Esophagus muscularis mucosa (tissue), 4 donors: ENCODE measurements at regions not wholly inside any gene's neighbourhood (a gene's known extent, or its start where the extent isn't known, plus 50 kb on each side); places are given as distances from the start of the nearest gene placed in this dataset.

ENCODE experiments used
- DNase-seq: peaks from one replicate; pipeline ENCODE4 v3.0.0-alpha.2; 2017; ENCODE audit errors: extremely low spot score
- H3K27ac ChIP-seq, 4 donors: fragments of 200-600 bp; sonication (generic); replicated peaks in 1 of 4; 1 replicate in 3 of 4; 2 replicates in 1 of 4; pipeline ENCODE4 v1.5.1; 2016 to 2019; ENCODE audit warnings: mild to moderate bottlenecking in 1 of 4
- H3K27me3 ChIP-seq, 4 donors: fragments of 200-600 bp; sonication (generic); one replicate each; pipeline versions ENCODE4 v1.5.1 to v1.6.0; 2016 to 2019
- H3K36me3 ChIP-seq, 4 donors: fragments of 200-600 bp; sonication (generic); one replicate each; pipeline ENCODE4 v1.5.1; 2016 to 2019
- H3K4me1 ChIP-seq, 4 donors: fragments of 200-600 bp; sonication (generic); one replicate each; pipeline ENCODE4 v1.5.1; 2016 to 2019
- H3K4me3 ChIP-seq, 4 donors: fragments of 200-600 bp; sonication (generic); 1 replicate in 2 of 4; 2 replicates in 2 of 4; pipeline ENCODE4 v1.5.1; 2016 to 2019; ENCODE audit warnings: mild to moderate bottlenecking in 4 of 4, moderate library complexity in 1 of 4
- H3K9me3 ChIP-seq, 4 donors: fragments of 200-600 bp; sonication (generic); 1 replicate in 3 of 4; 2 replicates in 1 of 4; pipeline ENCODE4 v1.5.1; 2016 to 2019
- EP300 ChIP-seq: sonication (generic); formaldehyde crosslinking; IDR thresholded peaks from one replicate; pipeline ENCODE4 v1.6.1; 2017; ENCODE audit warnings: antibody characterized with exemption
- POLR2A ChIP-seq: fragments of 450-650 bp; IDR thresholded peaks from one replicate; pipeline ENCODE4 v1.6.1; 2017; ENCODE audit warnings: antibody characterized with exemption, moderate library complexity, mild to moderate bottlenecking, low read depth
- POLR2AphosphoS5 ChIP-seq, 2 donors: sonication (generic); formaldehyde crosslinking; IDR thresholded peaks; one replicate each; pipeline ENCODE4 v1.6.1; 2017; ENCODE audit warnings: antibody characterized with exemption in 2 of 2
- WGBS: methylation state at CpG from one replicate; pipeline ENCODE4 v1.1.5; 2018; 5-methylcytosine and 5-hydroxymethylcytosine counted together
- intact Hi-C: fragments of 100-400 bp; cut with DNase I; formaldehyde crosslinking; loops from one replicate; pipeline ENCODE4 v1.15.1; 2023
- TF ChIP-seq, protein P1 (sequence below), 3 experiments: fragments of 200-600 bp in 2 of 3; fragments of 450-650 bp in 1 of 3; sonication (generic) in 2 of 3; IDR thresholded peaks; one replicate each; pipeline ENCODE4 v1.5.1; 2017 to 2019; ENCODE audit warnings: antibody characterized with exemption in 3 of 3, mild to moderate bottlenecking in 2 of 3, moderate library complexity in 1 of 3

GRCh38 chr5:167810573-167810972, 480.9 kb upstream of the WWC1 start:
- Histone ChIP-seq H3K27me3 (no peaks in the 10 kb centered on the region), H3K9me3 (no peaks in the 10 kb centered on the region), H3K4me3 (no peak overlapping the region), H3K27ac (no peak overlapping the region), H3K4me1 (no peaks in the 10 kb centered on the region), H3K36me3 (no peaks in the 10 kb centered on the region)
- no peak for DNase-seq
- intact Hi-C loops, result no loop called here
- TF ChIP-seq POLR2A, result no peak
- no peak for TF ChIP-seq EP300
- TF ChIP-seq, protein P1, sequence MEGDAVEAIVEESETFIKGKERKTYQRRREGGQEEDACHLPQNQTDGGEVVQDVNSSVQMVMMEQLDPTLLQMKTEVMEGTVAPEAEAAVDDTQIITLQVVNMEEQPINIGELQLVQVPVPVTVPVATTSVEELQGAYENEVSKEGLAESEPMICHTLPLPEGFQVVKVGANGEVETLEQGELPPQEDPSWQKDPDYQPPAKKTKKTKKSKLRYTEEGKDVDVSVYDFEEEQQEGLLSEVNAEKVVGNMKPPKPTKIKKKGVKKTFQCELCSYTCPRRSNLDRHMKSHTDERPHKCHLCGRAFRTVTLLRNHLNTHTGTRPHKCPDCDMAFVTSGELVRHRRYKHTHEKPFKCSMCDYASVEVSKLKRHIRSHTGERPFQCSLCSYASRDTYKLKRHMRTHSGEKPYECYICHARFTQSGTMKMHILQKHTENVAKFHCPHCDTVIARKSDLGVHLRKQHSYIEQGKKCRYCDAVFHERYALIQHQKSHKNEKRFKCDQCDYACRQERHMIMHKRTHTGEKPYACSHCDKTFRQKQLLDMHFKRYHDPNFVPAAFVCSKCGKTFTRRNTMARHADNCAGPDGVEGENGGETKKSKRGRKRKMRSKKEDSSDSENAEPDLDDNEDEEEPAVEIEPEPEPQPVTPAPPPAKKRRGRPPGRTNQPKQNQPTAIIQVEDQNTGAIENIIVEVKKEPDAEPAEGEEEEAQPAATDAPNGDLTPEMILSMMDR (IDR thresholded peaks at IDR 0.05), result no peak
- WGBS, result 88% methylated on average over 2 of the region's 2 CpGs

DNA sequence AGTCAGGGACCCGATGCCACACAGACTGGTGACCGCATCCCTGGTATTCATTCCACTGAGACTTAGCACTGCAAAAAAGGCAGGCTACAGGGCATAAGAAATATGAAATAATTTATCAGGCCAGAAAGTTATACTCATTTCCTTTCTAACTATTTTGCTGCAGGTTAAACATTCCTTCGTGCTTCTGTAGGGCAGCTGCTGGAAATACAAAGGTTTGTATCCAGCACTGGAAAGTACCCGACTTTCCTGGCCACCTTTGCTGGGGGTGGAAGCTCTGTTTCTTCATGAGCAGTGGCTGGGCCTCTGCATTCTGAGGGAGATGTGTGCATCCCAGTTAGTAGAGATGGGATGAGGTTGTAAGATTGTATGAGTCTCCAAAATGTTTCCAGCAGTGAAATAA, 478.6 kb upstream of the WWC1 start:
- H3K36me3 ChIP-seq, result no peaks in the 10 kb centered on the region
- H3K9me3 ChIP-seq, result no peaks in the 10 kb centered on the region
- H3K27me3 ChIP-seq, result no peaks in the 10 kb centered on the region
- H3K4me3 ChIP-seq, result no peak overlapping the region
- no peak for DNase-seq
- no peak overlapping the region for H3K27ac ChIP-seq
- WGBS, result 85% methylated on average over 4 of the region's 4 CpGs
- TF ChIP-seq EP300, result no peak
- TF ChIP-seq, protein P1 (IDR thresholded peaks at IDR 0.05), result no peak
- TF ChIP-seq POLR2AphosphoS5 (IDR thresholded peaks at IDR 0.05), result no peak
- no peak for TF ChIP-seq POLR2A
- H3K4me1 ChIP-seq, result no peaks in the 10 kb centered on the region
- intact Hi-C loops, result no loop called here

- no peaks in the 10 kb centered on the region for H3K36me3 ChIP-seq
Observed at GRCh38 chr5:167813389-167813788, 478.1 kb upstream of the WWC1 start.

GRCh38 chr5:167814040-167814439, 477.4 kb upstream of the WWC1 start:
- no peaks in the 10 kb centered on the region for H3K27me3 ChIP-seq
- no peaks in the 10 kb centered on the region for H3K9me3 ChIP-seq
- TF ChIP-seq, protein P1 (IDR thresholded peaks at IDR 0.05), result no peak
- TF ChIP-seq EP300 (no peak), POLR2AphosphoS5 (IDR thresholded peaks at IDR 0.05) (no peak), POLR2A (no peak)
- no peak overlapping the region for H3K4me3 ChIP-seq
- no peak overlapping the region for H3K27ac ChIP-seq
- intact Hi-C loops, result no loop called here
- no peaks in the 10 kb centered on the region for H3K36me3 ChIP-seq
- no peaks in the 10 kb centered on the region for H3K4me1 ChIP-seq
- WGBS, result 67% methylated on average over 6 of the region's 6 CpGs
- no peak for DNase-seq

More at GRCh38 chr5:167813389-167813788, 478.1 kb upstream of the WWC1 start:
- no peak overlapping the region for H3K4me3 ChIP-seq
- 77% methylated on average over 2 of the region's 2 CpGs for WGBS
- H3K27ac ChIP-seq, result no peak overlapping the region
- intact Hi-C loops, result no loop called here
- TF ChIP-seq, protein P1 (IDR thresholded peaks at IDR 0.05), result no peak
- TF ChIP-seq POLR2AphosphoS5 (IDR thresholded peaks at IDR 0.05), result no peak
- TF ChIP-seq POLR2A, result no peak
- TF ChIP-seq EP300, result no peak
- H3K9me3 ChIP-seq, result no peaks in the 10 kb centered on the region
- no peaks in the 10 kb centered on the region for H3K4me1 ChIP-seq
- H3K27me3 ChIP-seq, result no peaks in the 10 kb centered on the region
- no peak for DNase-seq

- no peak overlapping the region for H3K27ac ChIP-seq
- H3K4me1 ChIP-seq, result no peaks in the 10 kb centered on the region
- H3K36me3 ChIP-seq, result no peaks in the 10 kb centered on the region
- H3K9me3 ChIP-seq, result no peaks in the 10 kb centered on the region
- no peaks in the 10 kb centered on the region for H3K27me3 ChIP-seq
- intact Hi-C loops, result no loop called here
- DNase-seq, result no peak
- TF ChIP-seq EP300 (no peak), POLR2AphosphoS5 (IDR thresholded peaks at IDR 0.05) (no peak), POLR2A (no peak)
- TF ChIP-seq, protein P1 (IDR thresholded peaks at IDR 0.05), result no peak
- no peak overlapping the region for H3K4me3 ChIP-seq
- 60% methylated on average over 4 of the region's 4 CpGs for WGBS
Observed at GRCh38 chr5:167814828-167815227, 476.6 kb upstream of the WWC1 start.
